Lung (tissue), 11 donors: ENCODE measurements at regions not wholly inside any gene's neighbourhood (a gene's known extent, or its start where the extent isn't known, plus 50 kb on each side); places are given as distances from the start of the nearest gene placed in this dataset.
"Not testable (repeated sequence)": the region's sequence is repeated elsewhere in the genome, so short reads cannot be mapped to it uniquely, and the experiment has no call there.

ENCODE experiments used
- ATAC-seq: fragments of 200-7000 bp; cut with Tn5 transposase; one replicate; pipeline ENCODE4 v1.9.1; 2020; ENCODE audit warnings: moderate number of reproducible peaks; ENCODE audit not compliant: insufficient read depth, low FRiP score
- DNase-seq, 3 donors: peaks; one replicate each; pipeline ENCODE4 v3.0.0-alpha.2; 2013 to 2017
- H3K27ac ChIP-seq, 2 donors: one replicate each; pipeline ENCODE4 v1.5.1; 2013; ENCODE audit warnings: mild to moderate bottlenecking in 2 of 2, moderate library complexity in 2 of 2, control low read depth in 1 of 2, inconsistent platforms in 1 of 2, low read depth in 1 of 2, low read length in 1 of 2
- H3K27me3 ChIP-seq, 3 donors: one replicate each; pipeline ENCODE4 v1.5.1; 2013; ENCODE audit warnings: low read length in 2 of 3; ENCODE audit not compliant: control insufficient read depth in 3 of 3, insufficient read depth in 3 of 3
- H3K36me3 ChIP-seq, 4 donors: one replicate each; pipeline ENCODE4 v1.5.1; 2013; ENCODE audit warnings: low read length in 4 of 4, mild to moderate bottlenecking in 1 of 4, moderate library complexity in 1 of 4; ENCODE audit not compliant: control insufficient read depth in 4 of 4, insufficient read depth in 4 of 4
- H3K4me1 ChIP-seq, 5 donors: one replicate each; pipeline ENCODE4 v1.5.1; 2013; ENCODE audit warnings: low read length in 5 of 5, mild to moderate bottlenecking in 2 of 5, moderate library complexity in 1 of 5; ENCODE audit not compliant: control insufficient read depth in 5 of 5, insufficient read depth in 5 of 5
- H3K4me3 ChIP-seq: one replicate; pipeline ENCODE4 v1.5.1; 2013; ENCODE audit warnings: mild to moderate bottlenecking, control low read depth, moderate library complexity
- H3K9ac ChIP-seq, 2 donors: one replicate each; pipeline ENCODE4 v1.5.1; 2013; ENCODE audit warnings: low read length in 2 of 2, control low read depth in 1 of 2; ENCODE audit not compliant: insufficient read depth in 1 of 2
- H3K9me3 ChIP-seq, 4 donors: one replicate each; pipeline ENCODE4 v1.5.1; 2013; ENCODE audit warnings: low read length in 3 of 4, mild to moderate bottlenecking in 1 of 4, moderate library complexity in 1 of 4; ENCODE audit not compliant: control insufficient read depth in 4 of 4, insufficient read depth in 3 of 4
- WGBS, 2 donors: extraction: QIAGEN DNeasy Blood & Tissue Kit; methylation state at CpG; one replicate each; pipeline ENCODE4 v1.1.7; 2013; 5-methylcytosine and 5-hydroxymethylcytosine counted together
- TF ChIP-seq, protein P1 (sequence below): IDR thresholded peaks from 2 replicates; pipeline ENCODE4 v1.5.1; 2012; ENCODE audit warnings: mild to moderate bottlenecking; ENCODE audit errors: control extremely low read depth, extremely low read depth
- donor health status: control.
- donor health status: control.
- donor health status: Bipolar disorder and iron deficiency.
- donor health status: healthy.
- donor health status: DM: yes; HTN: yes; CAD: no.

DNA sequence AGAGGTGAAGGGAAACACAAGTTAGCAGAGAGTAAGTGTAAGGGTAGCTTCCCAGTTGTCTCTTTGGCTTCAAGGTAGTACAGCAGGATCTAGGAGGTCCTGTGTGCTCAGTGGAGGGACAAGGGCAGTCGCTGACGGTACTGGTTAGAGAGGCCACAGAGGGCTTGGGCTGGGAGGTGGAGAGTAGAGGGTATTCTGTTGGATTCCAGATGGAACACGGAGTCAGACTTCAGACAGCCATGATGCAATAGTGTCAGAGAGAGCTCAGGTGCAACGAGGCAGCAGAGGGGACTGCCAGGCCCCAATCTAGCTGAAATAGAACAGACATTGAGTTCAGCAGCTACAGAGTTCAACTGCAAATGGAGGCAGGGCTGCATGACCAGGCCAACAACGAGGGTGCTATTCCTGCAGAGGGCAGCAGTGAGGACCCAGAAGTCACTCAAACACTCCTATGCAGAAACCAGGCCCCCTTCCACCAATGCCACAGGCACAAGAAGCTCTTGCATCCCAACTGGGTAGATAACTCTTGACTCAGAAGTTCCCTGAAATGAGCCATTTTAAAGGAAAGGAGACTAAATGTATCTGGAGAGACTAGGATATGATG is 325.0 kb upstream of the ESRRG start:
- DNase-seq (no peak), ATAC-seq (no peak)
- H3K27ac ChIP-seq = no peak overlapping the region
- no peaks in the 10 kb centered on the region for H3K9me3 ChIP-seq
- 75% methylated on average over 5 of the region's 5 CpGs for WGBS, 2 donors
- H3K4me3 ChIP-seq = no peak overlapping the region
- no peaks in the 10 kb centered on the region for H3K36me3 ChIP-seq
- TF ChIP-seq, protein P1, sequence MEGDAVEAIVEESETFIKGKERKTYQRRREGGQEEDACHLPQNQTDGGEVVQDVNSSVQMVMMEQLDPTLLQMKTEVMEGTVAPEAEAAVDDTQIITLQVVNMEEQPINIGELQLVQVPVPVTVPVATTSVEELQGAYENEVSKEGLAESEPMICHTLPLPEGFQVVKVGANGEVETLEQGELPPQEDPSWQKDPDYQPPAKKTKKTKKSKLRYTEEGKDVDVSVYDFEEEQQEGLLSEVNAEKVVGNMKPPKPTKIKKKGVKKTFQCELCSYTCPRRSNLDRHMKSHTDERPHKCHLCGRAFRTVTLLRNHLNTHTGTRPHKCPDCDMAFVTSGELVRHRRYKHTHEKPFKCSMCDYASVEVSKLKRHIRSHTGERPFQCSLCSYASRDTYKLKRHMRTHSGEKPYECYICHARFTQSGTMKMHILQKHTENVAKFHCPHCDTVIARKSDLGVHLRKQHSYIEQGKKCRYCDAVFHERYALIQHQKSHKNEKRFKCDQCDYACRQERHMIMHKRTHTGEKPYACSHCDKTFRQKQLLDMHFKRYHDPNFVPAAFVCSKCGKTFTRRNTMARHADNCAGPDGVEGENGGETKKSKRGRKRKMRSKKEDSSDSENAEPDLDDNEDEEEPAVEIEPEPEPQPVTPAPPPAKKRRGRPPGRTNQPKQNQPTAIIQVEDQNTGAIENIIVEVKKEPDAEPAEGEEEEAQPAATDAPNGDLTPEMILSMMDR = no peak
- H3K27me3 ChIP-seq = no peaks in the 10 kb centered on the region
- no peaks in the 10 kb centered on the region for H3K4me1 ChIP-seq
- H3K9ac ChIP-seq = no peak overlapping the region

DNA sequence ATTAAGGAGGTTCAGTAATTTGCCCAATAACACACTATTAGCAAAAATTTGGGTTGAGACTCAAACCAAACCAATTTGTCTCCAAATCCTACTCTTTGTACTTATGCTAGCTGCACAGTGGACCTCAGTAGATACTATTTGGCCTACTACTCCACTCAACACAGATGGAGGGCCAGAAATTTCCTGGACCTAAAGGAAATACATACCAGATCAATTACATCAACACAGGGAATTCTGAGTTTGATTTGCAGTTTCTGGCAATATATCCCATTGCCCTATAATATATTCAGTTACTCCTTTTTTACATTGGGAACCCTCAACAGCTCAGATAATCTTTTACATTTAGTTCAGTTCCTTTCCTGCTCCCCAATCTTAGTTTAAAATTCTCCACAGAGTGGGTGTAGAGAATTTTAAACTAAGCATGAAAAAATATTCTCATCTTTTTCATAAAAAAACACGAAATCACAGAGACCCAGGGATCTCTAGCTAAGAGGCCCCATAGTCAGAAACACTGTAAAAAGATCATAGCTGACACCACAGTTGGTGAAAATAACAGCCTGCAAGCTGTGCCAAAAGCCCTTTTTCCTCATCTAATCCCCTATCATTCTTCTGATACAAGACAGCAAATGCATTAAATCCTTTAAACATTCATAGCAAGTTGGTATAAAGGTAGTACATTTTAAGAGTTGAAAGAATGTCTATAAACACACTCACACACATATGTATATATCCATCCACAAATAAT is 317.7 kb upstream of the ESRRG start:
- Histone ChIP-seq H3K4me3 (no peak overlapping the region), H3K9me3 (peaks cover 0 to 10% (median 7%) of the 10 kb centered on the region in 4 donors), H3K27ac (no peak overlapping the region), H3K27me3 (no peaks in the 10 kb centered on the region), H3K36me3 (no peaks in the 10 kb centered on the region), H3K4me1 (peaks cover 0 to 8% (median 3%) of the 10 kb centered on the region in 5 donors), H3K9ac (no peak overlapping the region)
- WGBS, 2 donors = 73 to 81% methylated on average over 1 of the region's 1 CpG
- DNase-seq (peak in 1 of 3 donors; percentile 5), ATAC-seq (no peak)
- TF ChIP-seq, protein P1 = no peak

DNA sequence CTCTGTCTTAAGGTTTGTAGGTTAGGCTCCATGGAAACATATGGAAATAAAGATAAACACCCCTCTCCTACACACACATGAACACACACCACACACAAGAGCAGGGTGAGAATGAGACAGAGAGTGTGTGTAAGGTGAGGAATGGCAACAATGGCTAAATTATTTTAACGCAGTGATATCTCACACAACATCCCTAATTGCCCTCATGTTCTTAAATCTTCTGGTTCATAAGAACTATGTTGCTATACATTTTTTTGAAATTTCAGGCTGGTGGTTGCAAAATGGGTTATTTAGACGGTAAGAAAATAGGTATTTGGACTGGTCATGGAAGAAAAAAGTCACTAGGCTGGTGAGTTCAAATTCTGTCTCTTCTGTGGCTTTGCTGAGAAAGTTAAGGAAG is 316.7 kb upstream of the ESRRG start:
- TF ChIP-seq, protein P1 = no peak
- no peak for DNase-seq
- no peak for ATAC-seq

DNA sequence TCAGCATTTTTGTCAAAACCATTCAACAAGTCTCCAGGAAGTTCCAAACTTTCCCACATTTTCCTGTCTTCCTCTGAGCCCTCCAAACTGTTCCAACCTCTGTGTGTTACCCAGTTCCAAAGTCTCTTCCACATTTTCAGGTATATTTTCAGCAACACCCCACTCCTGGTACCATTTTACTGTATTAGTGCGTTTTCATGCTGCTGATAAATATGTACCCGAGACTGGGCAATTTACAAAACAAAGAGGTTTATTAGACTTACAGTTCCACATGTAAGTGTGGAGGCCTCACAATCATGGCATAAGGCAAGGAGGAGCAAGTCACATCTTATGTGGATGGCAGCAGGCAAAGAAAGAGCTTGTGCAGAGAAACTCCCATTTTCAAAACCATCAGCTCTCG is 315.9 kb upstream of the ESRRG start:
- H3K27ac ChIP-seq, DNase-seq, H3K9me3 ChIP-seq, H3K36me3 ChIP-seq, H3K9ac ChIP-seq, H3K27me3 ChIP-seq, H3K4me1 ChIP-seq, H3K4me3 ChIP-seq, ATAC-seq: not testable (repeated sequence)
- WGBS, 2 donors = 87 to 88% methylated on average over 3 of the region's 3 CpGs

More for the DNA sequence above, 316.7 kb upstream of the ESRRG start:
- Histone ChIP-seq H3K4me1 (peaks cover 0 to 8% (median 3%) of the 10 kb centered on the region in 5 donors), H3K9me3 (peaks cover 0 to 10% (median 7%) of the 10 kb centered on the region in 4 donors), H3K27me3 (no peaks in the 10 kb centered on the region), H3K27ac (no peak overlapping the region), H3K36me3 (no peaks in the 10 kb centered on the region), H3K4me3 (no peak overlapping the region), H3K9ac (no peak overlapping the region)
- 87 to 95% methylated on average over 2 of the region's 2 CpGs for WGBS, 2 donors
